ENCODE measurements at regions not wholly inside any gene's neighbourhood (a gene's known extent, or its start where the extent isn't known, plus 50 kb on each side); places are given as distances from the start of the nearest gene placed in this dataset.

- TF ChIP-seq, protein P1, sequence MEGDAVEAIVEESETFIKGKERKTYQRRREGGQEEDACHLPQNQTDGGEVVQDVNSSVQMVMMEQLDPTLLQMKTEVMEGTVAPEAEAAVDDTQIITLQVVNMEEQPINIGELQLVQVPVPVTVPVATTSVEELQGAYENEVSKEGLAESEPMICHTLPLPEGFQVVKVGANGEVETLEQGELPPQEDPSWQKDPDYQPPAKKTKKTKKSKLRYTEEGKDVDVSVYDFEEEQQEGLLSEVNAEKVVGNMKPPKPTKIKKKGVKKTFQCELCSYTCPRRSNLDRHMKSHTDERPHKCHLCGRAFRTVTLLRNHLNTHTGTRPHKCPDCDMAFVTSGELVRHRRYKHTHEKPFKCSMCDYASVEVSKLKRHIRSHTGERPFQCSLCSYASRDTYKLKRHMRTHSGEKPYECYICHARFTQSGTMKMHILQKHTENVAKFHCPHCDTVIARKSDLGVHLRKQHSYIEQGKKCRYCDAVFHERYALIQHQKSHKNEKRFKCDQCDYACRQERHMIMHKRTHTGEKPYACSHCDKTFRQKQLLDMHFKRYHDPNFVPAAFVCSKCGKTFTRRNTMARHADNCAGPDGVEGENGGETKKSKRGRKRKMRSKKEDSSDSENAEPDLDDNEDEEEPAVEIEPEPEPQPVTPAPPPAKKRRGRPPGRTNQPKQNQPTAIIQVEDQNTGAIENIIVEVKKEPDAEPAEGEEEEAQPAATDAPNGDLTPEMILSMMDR (IDR thresholded peaks at IDR 0.05; ENCODE audit: insufficient read depth, low read length, poor library complexity, severe bottlenecking) = no peak
- Histone ChIP-seq H3K4me3 (ENCODE audit: low read depth, low read length) (no peak overlapping the region), H3K36me3 (ENCODE audit: control insufficient read depth, insufficient read depth, low read length) (no peaks in the 10 kb centered on the region), H3K27me3 (ENCODE audit: control insufficient read depth, insufficient read depth, low read length) (no peaks in the 10 kb centered on the region)
- DNase-seq (ENCODE audit: low read depth) = no peak
Measured at GRCh38 chr10:55104738-55105137, 303.7 kb upstream of the PCDH15 start.

GRCh38 chr10:55098452-55098851, 297.4 kb upstream of the PCDH15 start:
- no peak for DNase-seq (ENCODE audit: low read depth)
- TF ChIP-seq, protein P1 (IDR thresholded peaks at IDR 0.05; ENCODE audit: insufficient read depth, low read length, poor library complexity, severe bottlenecking) = no peak
- Histone ChIP-seq H3K36me3 (ENCODE audit: control insufficient read depth, insufficient read depth, low read length) (no peaks in the 10 kb centered on the region), H3K4me3 (ENCODE audit: low read depth, low read length) (no peak overlapping the region), H3K27me3 (ENCODE audit: control insufficient read depth, insufficient read depth, low read length) (no peaks in the 10 kb centered on the region)

DNA sequence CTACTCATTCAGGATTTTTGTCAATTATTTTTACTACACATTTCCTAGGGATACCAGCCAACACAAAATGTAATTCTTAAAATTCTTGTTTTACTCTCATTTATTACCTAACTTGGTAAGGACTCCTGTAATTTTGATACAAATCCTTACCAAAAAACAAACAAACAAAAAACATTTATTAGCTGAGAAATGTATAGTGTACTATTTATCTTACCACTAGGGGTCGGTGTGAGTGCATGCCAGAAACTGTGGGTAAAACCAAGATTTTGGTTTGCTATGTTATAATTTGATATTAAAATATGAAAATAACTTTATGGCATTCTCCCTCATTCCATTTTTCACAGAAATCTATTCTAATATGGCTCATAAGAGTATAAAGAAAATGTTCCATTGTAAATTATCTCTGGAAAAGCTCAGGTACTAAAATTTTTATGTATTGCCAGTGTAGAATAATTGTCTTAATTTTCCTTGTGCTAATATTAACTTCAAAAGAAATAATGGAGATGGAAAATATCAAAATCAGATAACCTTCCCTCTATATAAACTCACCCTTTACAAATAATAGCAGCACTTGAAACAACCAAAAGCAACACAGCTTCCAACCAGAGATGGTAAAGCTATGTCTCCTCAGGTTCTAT, 290.8 kb upstream of the PCDH15 start:
- Histone ChIP-seq H3K27me3 (ENCODE audit: control insufficient read depth, insufficient read depth, low read length) (no peaks in the 10 kb centered on the region), H3K4me3 (ENCODE audit: low read depth, low read length) (no peak overlapping the region), H3K36me3 (ENCODE audit: control insufficient read depth, insufficient read depth, low read length) (no peaks in the 10 kb centered on the region)
- no peak for DNase-seq (ENCODE audit: low read depth)
- TF ChIP-seq, protein P1 (IDR thresholded peaks at IDR 0.05; ENCODE audit: insufficient read depth, low read length, poor library complexity, severe bottlenecking) = peak; percentile 86

DNA sequence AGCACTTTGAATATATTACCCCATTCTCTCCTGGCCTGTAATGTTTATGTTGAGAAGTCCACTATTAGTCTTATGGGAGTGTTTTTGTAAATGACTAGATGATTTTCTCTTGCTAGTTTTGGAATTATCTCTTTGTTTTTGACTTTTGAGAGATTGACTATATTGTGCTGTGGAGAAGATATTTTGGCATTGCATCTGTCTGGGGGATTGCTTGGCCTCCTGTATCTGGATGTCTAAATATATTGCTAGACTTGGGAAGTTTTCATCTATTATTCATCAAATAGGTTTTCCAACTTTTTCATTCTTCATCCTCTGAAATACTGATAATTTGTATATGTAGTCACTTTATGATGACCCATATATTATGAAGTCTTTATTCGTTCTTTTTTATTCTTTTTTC, 277.1 kb upstream of the PCDH15 start:
- Histone ChIP-seq H3K27me3 (ENCODE audit: control insufficient read depth, insufficient read depth, low read length) (no peaks in the 10 kb centered on the region), H3K36me3 (ENCODE audit: control insufficient read depth, insufficient read depth, low read length) (no peaks in the 10 kb centered on the region), H3K4me3 (ENCODE audit: low read depth, low read length) (no peak overlapping the region)
- TF ChIP-seq, protein P1 (IDR thresholded peaks at IDR 0.05; ENCODE audit: insufficient read depth, low read length, poor library complexity, severe bottlenecking) = no peak
- no peak for DNase-seq (ENCODE audit: low read depth)

- no peak for DNase-seq (ENCODE audit: low read depth)
- Histone ChIP-seq H3K27me3 (ENCODE audit: control insufficient read depth, insufficient read depth, low read length) (no peaks in the 10 kb centered on the region), H3K4me3 (ENCODE audit: low read depth, low read length) (no peak overlapping the region), H3K36me3 (ENCODE audit: control insufficient read depth, insufficient read depth, low read length) (no peaks in the 10 kb centered on the region)
- TF ChIP-seq, protein P1 (IDR thresholded peaks at IDR 0.05; ENCODE audit: insufficient read depth, low read length, poor library complexity, severe bottlenecking) = no peak
Measured at GRCh38 chr10:55065185-55065584, 264.2 kb upstream of the PCDH15 start.

GRCh38 chr10:55063811-55064210, 262.8 kb upstream of the PCDH15 start:
- H3K36me3 ChIP-seq (ENCODE audit: control insufficient read depth, insufficient read depth, low read length) = no peaks in the 10 kb centered on the region
- H3K4me3 ChIP-seq (ENCODE audit: low read depth, low read length) = no peak overlapping the region
- TF ChIP-seq, protein P1 (IDR thresholded peaks at IDR 0.05; ENCODE audit: insufficient read depth, low read length, poor library complexity, severe bottlenecking) = no peak
- DNase-seq (ENCODE audit: low read depth) = no peak
- H3K27me3 ChIP-seq (ENCODE audit: control insufficient read depth, insufficient read depth, low read length) = no peaks in the 10 kb centered on the region

Data from kidney epithelial cell (primary cell).